Activated CD4-positive, CD25-positive, alpha-beta regulatory T cell treated with anti-CD3 and anti-CD28 coated beads, Interleukin-2, amount 50 U/mL, for 72 hours (primary cell): ENCODE measurements at regions not wholly inside any gene's neighbourhood (a gene's known extent, or its start where the extent isn't known, plus 50 kb on each side); places are given as distances from the start of the nearest gene placed in this dataset.
"Not testable (repeated sequence)": the region's sequence is repeated elsewhere in the genome, so short reads cannot be mapped to it uniquely, and the experiment has no call there.

Experiments
- DNase-seq: peaks from one replicate; pipeline ENCODE4 v3.0.0; 2021

DNA sequence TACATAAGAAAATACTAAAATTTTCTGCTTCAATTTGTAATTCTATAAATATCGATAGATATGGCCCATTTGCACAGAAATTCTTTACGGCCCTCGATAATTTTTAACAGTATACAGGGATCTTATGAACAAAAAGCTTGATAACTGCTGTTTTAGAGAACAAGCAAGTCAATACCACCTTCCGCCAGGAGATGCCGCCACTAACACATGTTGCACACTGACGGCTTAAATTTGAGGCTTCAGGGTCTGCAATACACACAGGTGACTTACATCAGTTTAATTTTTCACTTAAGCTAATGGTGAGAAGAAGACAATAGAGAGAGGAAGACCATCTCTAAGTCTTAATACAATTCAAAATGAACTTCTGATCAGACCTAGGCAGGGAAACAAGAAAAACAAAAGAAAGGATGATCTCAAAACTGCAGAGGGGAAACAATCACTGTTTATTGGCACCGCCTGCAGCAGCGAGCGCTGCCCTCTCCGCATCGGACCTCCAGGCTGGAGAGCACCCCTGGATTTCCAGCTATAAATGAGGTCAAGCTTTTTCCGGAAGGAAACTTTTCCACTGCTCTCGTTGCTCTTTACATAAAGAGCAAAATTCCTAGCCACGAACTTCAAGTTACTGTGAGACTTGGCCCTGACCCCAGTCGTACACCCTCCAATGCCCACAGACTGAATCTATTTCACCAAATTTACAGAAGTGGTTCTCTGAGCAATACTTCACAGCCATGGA lies 53.9 kb downstream of the OTOR start:
- DNase-seq = peak; percentile 56

DNA sequence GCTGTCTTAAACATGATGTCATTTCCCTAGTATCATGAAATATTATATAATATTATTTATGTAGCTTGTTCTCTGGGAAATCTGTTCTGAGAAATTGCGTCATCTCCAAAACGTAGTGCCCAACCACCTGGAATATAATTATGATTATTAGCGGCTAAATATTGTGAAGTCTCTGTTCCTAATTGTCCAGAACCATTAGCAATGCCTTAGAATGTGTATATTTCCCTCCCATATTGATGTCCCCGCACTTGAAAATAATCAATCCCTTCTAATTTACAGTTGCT lies 54.4 kb downstream of the OTOR start:
- no peak for DNase-seq

GRCh38 chr20:16803965-16804792 lies 56.0 kb downstream of the OTOR start:
- peak; percentile 52 for DNase-seq

- DNase-seq = no peak
Observed at GRCh38 chr20:16804793-16805187, 56.6 kb downstream of the OTOR start.

DNA sequence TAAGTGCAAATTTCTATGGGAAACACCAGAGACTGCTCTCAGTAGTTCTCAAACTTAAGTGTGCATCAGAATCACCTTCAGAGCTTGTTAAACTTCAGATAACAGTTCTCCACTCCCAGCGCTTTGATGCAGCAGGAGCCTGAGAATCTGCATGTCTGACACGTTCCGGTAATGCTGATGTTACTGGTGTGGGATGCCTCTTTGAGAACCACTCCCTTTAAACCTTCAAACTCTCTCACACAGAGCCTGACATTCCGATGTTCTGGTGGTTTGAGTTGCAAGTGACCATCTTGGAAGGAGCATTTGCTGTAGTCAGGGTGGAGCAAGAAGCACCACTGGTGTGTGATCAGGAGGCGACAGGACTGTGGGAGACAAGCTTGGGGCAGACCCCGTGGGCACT lies 57.9 kb downstream of the OTOR start:
- no peak for DNase-seq

- no peak for DNase-seq
Observed at GRCh38 chr20:16806886-16807285, 58.7 kb downstream of the OTOR start.

DNA sequence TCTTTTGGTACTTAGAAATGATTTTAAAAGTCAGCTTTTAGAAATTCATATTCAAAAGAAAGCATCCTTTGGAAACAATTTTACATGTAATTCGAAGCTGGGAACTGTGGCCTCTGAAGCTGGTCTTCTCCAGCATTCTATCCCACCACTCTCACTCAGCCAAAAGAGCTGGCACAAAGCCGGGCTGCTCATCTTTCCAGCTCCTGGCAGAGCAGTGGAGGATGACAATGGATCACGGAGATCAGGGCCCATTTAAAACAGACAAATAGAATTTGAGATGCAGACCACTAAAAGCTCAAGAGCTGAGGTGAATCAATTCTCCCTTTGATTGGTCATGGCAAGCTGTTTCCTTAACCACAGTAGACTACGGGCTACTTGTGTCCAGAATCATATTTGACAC lies 60.6 kb downstream of the OTOR start:
- no peak for DNase-seq

DNA sequence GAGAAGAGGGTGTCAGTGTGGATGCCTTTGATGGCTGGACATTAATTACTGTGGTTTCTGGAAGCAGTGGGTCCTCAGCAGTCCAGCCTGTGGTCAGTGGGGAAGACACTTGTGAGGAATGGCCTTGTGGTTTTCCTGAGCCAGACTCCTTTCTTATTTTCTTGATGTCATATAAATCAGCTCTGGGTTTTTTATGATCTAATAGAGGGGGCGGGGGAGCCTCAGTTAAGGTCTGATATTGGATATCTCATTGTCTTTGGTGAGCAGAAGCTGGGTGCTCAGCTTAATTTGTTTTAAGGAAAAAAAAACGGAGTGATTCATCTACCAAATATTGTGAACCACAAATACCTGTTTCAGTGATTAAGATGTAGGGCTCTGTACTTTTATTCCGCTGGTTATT lies 62.1 kb downstream of the OTOR start:
- no peak for DNase-seq

- no peak for DNase-seq
Observed at GRCh38 chr20:16816192-16816591, 68.0 kb downstream of the OTOR start.

DNA sequence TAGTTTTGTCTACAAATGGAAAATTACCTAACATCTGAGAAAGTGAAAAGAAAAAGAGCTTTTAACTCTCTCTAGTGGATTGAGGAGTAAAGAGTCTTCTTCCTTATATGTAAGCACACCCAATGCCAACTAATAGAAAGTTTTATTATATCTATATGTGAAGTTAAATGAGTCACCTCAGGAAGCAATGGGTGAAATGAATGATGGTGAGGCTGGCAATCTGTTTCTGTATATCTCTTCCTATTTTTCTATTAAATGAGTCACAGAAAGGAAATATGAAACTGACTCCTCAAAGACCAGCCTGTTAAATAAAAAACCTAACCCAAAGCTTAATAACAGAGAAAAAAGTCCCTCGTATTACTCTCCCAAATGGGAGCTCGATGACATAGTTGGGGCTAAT lies 71.3 kb downstream of the OTOR start:
- DNase-seq = no peak

DNA sequence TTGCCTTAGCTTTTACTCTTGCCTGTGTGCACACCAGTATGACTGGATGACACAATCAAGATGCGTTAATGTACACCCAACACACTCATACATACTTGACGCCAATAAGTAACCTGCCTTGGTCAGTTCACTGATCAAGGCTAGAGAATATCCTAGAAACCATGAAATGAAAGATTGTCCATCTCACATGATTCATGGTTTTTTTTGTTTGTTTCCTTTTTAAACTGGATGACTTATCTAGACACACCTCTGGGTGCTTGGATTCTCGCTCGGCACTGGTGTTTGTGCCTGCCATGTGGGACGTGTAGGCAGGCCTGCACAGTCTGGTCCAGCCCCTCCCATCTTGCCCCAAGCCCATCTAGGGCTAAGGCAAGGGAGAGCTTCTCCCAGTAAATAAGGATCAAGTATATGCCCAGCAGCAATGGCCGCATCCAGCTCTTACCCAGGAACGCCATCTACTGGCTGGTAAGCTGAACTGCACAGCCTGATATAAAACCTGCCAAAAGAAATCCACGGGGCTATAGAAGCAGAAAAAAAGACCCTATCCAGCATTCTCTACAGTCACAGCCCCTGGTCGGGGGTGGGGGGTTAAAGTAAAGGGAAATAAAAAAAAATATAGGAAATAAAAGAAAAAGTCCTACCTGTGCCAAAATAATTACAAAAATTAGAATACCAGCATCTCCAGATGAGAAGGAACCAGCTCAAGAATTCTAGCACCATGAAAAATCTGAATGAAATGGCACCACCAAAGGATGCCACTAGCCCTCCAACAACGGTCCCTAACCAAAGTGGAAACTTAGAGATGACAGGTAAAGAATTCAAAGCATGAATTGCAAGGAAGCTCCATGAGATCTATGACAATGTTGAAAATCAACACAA lies 73.3 kb downstream of the OTOR start:
- no peak for DNase-seq

- no peak for DNase-seq
Observed at GRCh38 chr20:16824664-16825063, 76.5 kb downstream of the OTOR start.

GRCh38 chr20:16828666-16829305 lies 80.6 kb downstream of the OTOR start:
- DNase-seq = no peak

DNA sequence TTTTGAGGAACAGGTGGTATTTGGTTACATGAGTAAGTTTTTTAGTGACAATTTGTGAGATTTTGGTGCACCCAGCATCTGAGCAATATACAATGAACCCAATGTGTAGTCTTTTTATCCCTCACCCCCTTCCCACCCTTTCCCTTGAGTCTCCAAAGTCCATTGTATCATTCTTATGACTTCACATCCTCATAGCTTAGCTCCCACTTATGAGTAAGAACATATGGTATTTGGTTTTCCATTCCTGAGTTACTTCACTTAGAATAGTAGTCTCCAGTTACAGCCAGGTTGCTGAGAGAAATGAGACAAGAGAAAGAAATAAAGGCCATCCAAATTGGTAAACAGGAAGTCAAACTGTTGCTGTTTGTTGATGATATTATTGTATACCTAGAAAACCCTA lies 87.5 kb downstream of the OTOR start:
- DNase-seq = not testable (repeated sequence)

DNA sequence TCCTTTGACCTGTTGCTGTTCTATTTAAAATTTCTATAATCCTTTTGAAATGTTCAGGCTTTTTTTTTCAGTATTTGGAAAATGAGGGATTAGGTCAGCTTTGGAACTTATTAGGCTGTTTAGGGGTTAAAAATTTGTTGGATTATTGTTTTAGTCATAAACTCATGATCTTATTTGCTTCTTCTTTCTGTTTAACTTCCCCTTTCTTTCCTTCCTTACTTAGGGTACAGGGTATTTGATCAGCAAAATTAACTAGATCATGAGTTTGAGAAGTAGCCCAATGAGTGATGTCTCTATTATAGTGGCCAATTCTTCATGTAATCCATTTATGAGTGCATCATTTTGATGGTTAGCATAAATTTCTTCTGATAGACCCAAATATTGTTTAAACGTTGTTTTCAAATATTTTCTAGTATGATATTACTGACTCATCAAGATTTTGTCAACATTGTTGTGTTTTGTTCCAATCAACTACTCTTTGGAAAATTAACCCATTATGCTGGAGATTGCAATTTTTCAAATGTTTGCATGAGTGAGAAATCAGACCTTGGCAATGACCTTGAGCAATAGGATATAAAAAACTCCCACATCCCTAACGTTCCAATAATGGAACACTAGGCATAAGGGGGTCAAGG lies 94.4 kb downstream of the OTOR start:
- no peak for DNase-seq

- DNase-seq = no peak
Observed at GRCh38 chr20:16844406-16844805, 96.2 kb downstream of the OTOR start.

GRCh38 chr20:16846006-16846405 lies 97.8 kb downstream of the OTOR start:
- no peak for DNase-seq

GRCh38 chr20:16848061-16848460 lies 99.9 kb downstream of the OTOR start:
- DNase-seq = no peak

DNA sequence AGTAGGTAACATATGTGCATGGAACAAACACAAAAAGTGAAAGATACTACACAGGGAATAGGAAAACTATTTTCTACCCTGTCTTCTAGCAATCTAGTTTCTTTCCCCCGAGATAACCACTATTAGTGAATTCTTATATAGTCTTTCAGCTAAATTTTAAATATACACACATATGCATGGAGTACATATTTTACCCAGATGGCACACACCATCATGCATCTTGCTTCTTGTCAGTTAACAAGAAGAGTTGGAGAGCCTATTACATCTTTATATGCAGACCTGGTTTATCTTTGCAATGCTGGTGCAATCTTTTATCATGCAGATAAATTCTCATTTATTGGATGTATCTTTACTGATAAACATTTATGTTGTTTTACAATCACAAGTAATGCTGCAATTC lies 100.4 kb downstream of the OTOR start:
- no peak for DNase-seq

DNA sequence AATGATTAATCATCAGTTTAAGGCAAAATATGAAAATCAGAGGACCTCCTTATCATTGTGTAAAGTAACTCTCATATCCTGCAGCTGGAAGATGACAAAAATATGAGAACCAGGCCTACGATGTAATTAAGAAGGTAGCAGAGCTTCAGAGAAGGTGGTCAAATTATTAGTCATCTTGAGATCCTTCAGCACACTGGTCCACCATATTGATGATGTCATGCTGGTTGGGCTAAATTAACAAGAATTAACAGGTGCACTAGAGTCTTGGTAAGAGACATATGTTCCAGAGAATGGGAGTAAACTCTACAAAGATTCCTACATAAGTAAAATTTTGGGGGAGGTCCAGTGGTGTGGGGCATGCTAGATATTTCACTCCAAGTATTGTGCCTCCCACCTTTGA lies 112.8 kb downstream of the OTOR start:
- no peak for DNase-seq

DNA sequence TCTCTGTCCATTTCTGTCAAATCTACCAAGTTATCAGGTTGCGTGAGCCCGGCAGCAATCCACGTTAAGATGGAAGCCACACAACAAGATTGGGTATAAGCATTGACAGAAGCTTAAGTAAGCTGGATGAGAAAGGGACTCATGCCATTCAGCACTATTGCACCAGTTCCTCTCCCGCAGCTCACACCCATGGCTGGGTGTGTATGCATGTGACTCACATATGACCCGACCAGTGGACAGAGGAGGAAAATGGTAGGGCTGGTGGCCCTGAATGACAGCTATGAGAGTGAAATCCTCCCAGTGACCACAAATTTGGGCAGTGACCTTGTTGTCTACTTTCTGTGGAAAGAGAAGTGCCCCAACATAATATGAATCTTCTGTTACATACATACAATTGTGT lies 113.5 kb downstream of the OTOR start:
- DNase-seq = no peak

DNA sequence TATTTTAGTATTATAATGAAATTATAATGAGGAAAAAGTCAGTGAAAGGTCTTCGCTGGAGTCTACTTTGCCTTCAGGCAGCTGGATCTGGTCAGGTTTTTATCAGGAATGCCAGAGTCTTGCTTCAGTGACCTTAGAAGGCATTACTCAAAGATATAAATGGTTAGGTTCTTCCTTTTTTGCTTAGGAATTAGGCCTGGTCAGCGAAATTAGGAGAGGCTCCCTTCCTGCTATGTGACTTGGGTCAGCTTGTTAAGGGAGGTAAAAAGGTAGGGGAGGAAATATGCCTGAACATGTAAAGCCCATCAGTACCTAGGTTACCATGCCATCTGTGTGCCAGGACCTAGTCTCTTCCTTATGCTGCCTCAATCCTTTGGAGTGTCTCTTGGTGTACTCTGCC lies 115.1 kb downstream of the OTOR start:
- no peak for DNase-seq

DNA sequence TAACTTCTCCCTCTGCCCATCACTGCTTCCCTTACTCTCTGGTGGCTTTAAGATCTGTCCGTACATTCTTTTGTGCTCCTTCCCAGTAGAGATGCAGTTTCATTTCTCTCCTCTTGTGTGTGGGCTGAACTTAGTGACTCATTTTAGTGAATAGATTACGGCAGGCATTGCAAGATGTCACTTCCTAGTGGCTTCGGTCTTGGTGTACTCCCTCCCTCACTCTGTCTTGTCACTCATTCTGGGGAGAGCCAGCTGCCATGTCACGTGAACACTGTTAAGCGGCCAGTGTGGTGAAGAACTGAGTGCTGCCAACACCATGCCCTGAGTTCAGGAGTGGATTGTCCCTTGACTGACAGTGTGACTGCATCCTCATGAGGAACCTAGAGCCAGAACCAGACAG lies 115.9 kb downstream of the OTOR start:
- DNase-seq = no peak
